ENCODE measurements at regions not wholly inside any gene's neighbourhood (a gene's known extent, or its start where the extent isn't known, plus 50 kb on each side); places are given as distances from the start of the nearest gene placed in this dataset.
A peak's percentile ranks its signal among the peaks of the same experiment; 100 is the strongest.

DNA sequence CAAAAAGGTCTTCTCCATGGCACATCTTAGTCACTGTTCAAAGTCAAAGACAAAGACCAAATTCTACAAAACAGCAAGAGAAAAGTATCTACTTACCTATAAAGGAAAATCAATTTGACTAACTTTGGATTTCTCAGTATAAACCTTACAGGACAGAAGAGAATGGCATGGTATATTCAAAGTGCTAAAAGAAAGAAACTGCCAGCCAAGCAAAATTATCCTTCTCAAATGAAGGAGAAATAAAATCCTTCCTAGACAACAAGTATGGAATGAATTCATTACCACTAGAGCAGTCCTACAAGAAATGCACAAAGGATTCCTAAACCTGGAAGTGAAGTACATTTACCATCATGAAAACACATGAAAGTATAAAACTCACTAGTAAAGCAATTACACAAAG lies 235.5 kb downstream of the STK31 start:
- peaks cover 5% of the 10 kb centered on the region for H3K9me3 Mint-ChIP-seq
- no peaks in the 10 kb centered on the region for H3K4me1 Mint-ChIP-seq
- no peak for DNase-seq

DNA sequence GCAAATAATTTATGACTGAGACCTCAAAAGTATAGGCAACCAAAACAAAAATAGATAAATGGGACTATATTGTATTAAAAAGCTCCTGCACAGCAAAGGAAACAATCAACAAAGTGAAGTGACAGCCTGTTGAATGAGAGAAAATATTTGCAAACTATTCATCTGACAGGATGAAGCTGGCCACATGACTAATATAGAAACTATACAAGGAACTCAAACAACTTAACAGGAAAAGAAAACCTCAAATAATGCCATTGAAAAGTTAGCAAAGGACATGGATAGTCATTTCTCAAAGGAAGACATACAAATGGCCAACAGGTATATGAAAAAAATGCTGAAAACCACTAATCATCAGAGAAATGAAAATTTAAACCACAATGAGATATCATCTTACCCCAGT lies 245.1 kb downstream of the STK31 start:
- intact Hi-C loops (cut with micrococcal nuclease) = no loop called here
- H3K27ac Mint-ChIP-seq = no peak overlapping the region
- no peak for DNase-seq
- no peaks in the 10 kb centered on the region for H3K4me1 Mint-ChIP-seq
- H3K4me3 Mint-ChIP-seq = no peak overlapping the region
- peaks cover 2% of the 10 kb centered on the region for H3K27me3 Mint-ChIP-seq
- no peaks in the 10 kb centered on the region for H3K9me3 Mint-ChIP-seq
- no peaks in the 10 kb centered on the region for H3K36me3 Mint-ChIP-seq (ENCODE audit: low read depth)

More for the DNA sequence above, 235.5 kb downstream of the STK31 start:
- intact Hi-C loops (cut with micrococcal nuclease) = no loop called here
- no peak overlapping the region for H3K27ac Mint-ChIP-seq
- H3K27me3 Mint-ChIP-seq = peaks cover 3% of the 10 kb centered on the region
- no peak overlapping the region for H3K4me3 Mint-ChIP-seq
- H3K36me3 Mint-ChIP-seq (ENCODE audit: low read depth) = peaks cover 2% of the 10 kb centered on the region

DNA sequence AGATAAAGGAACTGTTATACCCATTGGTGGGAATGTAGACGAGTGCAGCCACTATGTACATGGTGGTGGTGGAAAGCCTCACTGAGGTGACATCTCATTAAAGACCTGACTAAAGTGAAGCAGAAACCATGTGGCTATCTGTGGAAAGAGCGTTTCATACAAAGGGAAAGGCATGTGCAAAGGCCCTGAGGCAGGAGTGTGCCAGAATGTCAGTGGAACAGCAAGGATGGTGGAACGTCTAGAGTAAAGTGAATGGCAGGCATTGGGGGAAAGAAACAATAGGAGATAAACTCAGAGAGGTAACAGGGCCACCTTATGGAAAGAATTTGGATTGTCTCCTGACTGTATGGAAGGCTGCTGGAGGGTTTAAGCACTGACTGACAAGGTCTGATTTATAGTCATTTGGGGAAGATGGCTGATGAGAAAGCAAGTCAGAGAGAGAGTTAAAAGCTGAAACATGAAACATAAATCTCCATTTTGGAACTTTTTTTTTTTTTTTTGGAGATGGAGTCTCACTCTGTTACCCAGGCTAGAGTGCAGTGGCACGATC lies 245.7 kb downstream of the STK31 start:
- no peak for DNase-seq
- H3K4me3 Mint-ChIP-seq = no peak overlapping the region
- H3K27me3 Mint-ChIP-seq = peaks cover 2% of the 10 kb centered on the region
- intact Hi-C loops (cut with micrococcal nuclease) = no loop called here
- no peaks in the 10 kb centered on the region for H3K36me3 Mint-ChIP-seq (ENCODE audit: low read depth)
- no peaks in the 10 kb centered on the region for H3K4me1 Mint-ChIP-seq
- no peaks in the 10 kb centered on the region for H3K9me3 Mint-ChIP-seq
- no peak overlapping the region for H3K27ac Mint-ChIP-seq

DNA sequence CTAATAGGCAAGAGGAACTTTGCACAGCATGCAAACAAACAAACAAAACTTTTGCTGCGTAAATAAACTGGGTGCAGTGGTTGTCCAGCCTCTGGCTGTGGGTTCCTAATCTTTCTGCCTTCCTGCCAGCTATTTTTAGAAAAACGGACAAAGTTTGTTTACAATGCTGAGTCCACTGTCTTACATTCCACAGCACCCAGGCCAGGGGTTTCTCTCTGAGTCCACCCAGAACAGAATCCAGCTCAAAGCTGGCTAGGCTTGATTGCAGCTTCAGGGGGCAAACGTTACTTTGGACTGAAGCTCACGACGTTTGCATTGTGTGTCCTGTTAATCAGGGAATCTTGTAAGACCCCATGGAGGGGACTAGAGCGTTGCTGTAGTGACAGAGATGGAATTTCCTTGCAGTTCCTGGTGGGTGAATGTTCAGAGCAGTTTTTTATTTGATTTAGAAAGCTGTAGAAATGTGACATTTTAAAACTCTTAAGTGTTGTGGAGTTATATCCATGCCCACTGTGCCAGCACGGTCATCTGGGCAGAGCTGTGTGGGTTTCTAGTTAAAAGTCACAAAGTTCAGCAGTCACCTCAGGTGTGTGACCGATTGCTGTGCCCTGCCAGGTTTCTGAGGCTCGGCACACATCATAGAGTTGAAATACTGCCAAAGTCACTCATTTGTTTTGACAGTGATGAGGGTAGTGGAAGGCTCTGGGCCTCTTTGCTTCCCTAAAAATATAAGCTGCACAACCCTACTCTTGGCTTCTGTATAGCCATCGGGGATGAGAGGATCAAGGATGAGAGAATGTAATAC lies 247.0 kb downstream of the STK31 start:
- Mint-ChIP-seq H3K9me3 (no peaks in the 10 kb centered on the region), H3K4me3 (no peak overlapping the region), H3K27ac (no peak overlapping the region), H3K4me1 (no peaks in the 10 kb centered on the region), H3K36me3 (ENCODE audit: low read depth) (no peaks in the 10 kb centered on the region), H3K27me3 (peaks cover 2% of the 10 kb centered on the region)
- intact Hi-C loops (cut with micrococcal nuclease) = no loop called here
- DNase-seq = no peak

DNA sequence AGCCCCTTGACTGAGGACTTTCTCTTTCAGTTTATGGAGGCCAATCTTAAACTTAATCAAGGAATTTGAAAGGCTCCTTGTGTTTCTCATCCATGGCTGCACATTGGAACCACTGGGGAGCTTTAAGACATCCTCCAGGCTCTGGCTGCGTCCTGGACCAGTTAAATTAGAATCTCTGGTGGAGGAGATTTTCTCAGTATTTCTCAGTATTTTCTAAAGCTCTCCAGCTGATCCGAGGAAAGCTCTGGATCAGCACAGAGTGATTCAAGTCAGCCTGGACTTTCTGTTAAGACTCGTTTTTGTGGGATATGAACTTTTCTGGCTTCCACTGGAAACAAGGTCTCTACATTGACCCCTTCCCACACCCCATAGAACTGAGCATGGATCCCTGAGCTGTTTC lies 249.8 kb downstream of the STK31 start:
- Mint-ChIP-seq H3K36me3 (ENCODE audit: low read depth) (no peaks in the 10 kb centered on the region), H3K4me1 (no peaks in the 10 kb centered on the region), H3K27ac (no peak overlapping the region), H3K4me3 (no peak overlapping the region), H3K9me3 (no peaks in the 10 kb centered on the region), H3K27me3 (peaks cover 2% of the 10 kb centered on the region)
- DNase-seq = no peak
- intact Hi-C loops (cut with micrococcal nuclease) = no loop called here

DNA sequence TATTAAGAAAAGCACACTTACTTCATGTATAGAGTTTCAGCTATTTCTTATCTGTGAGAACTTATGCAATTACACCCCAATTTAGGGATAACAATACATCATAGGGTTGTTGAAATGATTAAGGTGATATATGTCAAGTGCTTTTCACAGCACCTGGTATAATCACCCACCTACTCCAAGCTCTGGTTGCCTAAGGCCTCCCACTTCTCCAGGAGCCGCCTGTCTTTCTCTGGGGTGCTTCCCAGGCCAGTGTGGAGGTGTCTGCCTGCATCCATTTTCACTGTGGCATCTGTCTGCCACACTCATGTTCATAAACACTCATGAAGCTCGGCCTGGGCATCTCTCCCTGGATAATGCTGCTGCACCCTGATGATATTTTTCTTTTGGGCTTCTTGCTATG lies 250.3 kb downstream of the STK31 start:
- H3K9me3 Mint-ChIP-seq = no peaks in the 10 kb centered on the region
- H3K27ac Mint-ChIP-seq = no peak overlapping the region
- H3K36me3 Mint-ChIP-seq (ENCODE audit: low read depth) = no peaks in the 10 kb centered on the region
- no peak overlapping the region for H3K4me3 Mint-ChIP-seq
- intact Hi-C loops (cut with micrococcal nuclease) = no loop called here
- no peak for DNase-seq
- H3K4me1 Mint-ChIP-seq = no peaks in the 10 kb centered on the region
- peaks cover 2% of the 10 kb centered on the region for H3K27me3 Mint-ChIP-seq

DNA sequence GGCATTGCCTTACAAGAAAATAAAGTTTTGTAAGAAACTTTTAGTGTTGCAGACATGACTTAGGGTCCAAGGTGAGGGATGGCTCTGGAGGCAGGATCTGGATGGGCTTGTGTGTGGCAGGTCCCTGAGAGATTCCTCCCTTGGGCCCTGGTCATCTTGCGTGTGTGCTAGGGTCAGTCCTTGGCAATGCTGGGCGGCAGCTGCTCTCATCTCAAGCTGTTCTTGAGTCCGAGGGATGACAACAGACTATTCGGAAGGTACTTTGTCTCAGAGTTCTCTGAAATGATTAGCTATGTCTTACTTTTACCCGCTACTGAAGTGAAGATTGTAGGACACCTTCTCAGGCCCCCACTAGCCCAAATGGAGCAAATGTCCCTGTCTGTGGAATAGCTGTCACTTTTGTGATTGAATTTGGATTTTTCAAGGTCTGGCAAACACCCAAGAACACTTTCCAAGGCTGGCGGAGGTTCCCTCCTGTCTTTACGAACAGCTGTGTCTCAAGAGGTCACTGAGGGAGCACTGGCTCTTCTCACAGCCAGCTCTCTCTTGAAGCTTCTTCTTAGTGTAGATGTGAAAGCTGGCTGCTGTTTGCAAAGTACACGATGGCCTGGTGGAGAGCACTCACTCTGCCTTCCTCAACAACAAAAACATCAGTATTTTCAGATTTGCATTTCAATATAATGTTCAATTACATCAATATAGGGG lies 253.6 kb downstream of the STK31 start:
- intact Hi-C loops (cut with micrococcal nuclease) = no loop called here
- Mint-ChIP-seq H3K27me3 (peaks cover 2% of the 10 kb centered on the region), H3K4me1 (peaks cover 9% of the 10 kb centered on the region), H3K4me3 (no peak overlapping the region), H3K36me3 (ENCODE audit: low read depth) (no peaks in the 10 kb centered on the region), H3K9me3 (peaks cover 4% of the 10 kb centered on the region), H3K27ac (no peak overlapping the region)
- no peak for DNase-seq

DNA sequence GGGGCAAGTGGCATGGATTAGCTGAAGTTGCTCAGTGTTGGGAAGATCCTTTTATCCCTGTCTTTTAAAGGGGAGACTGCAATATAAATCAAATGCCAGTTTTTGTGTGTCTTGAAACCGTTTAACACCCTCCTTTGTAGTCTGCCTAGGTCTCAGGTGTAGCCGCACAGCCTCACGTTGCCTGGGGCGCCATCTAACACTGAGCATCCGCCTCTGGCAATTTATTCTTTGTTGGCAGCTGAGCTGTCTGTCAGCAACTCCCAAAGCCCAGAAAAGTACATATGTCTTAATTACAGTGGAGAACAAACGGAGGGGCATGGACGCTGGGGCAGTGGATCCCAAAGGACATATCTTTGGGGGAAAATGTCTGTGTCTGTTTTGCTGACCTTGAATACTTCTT lies 254.7 kb downstream of the STK31 start:
- no peaks in the 10 kb centered on the region for H3K36me3 Mint-ChIP-seq (ENCODE audit: low read depth)
- H3K27ac Mint-ChIP-seq = no peak overlapping the region
- H3K4me1 Mint-ChIP-seq = peaks cover 9% of the 10 kb centered on the region
- intact Hi-C loops (cut with micrococcal nuclease) = no loop called here
- no peak overlapping the region for H3K4me3 Mint-ChIP-seq
- H3K27me3 Mint-ChIP-seq = peaks cover 2% of the 10 kb centered on the region
- H3K9me3 Mint-ChIP-seq = peaks cover 4% of the 10 kb centered on the region
- no peak for DNase-seq

DNA sequence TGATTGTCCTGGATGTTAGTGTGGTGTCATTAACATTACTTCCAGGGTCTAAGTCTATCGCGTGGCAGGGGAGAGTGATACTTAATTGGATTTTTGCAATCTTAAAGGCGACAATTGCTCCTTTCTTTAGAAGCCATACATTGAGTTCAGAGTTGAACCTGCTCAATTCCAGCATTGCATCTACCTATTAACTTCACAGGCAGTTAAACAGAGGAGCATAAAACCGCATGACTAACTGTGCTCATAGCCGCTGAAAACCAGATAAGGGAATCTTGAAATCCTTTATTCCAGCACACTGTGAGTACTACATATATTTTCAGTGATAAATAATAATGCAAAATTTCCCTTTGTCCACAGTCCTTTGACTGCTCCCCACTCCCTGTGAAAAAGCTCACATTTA lies 255.3 kb downstream of the STK31 start:
- no peak for DNase-seq
- no peaks in the 10 kb centered on the region for H3K36me3 Mint-ChIP-seq (ENCODE audit: low read depth)
- H3K27ac Mint-ChIP-seq = no peak overlapping the region
- peaks cover 9% of the 10 kb centered on the region for H3K4me1 Mint-ChIP-seq
- H3K9me3 Mint-ChIP-seq = peaks cover 4% of the 10 kb centered on the region
- no peaks in the 10 kb centered on the region for H3K27me3 Mint-ChIP-seq
- H3K4me3 Mint-ChIP-seq = no peak overlapping the region
- intact Hi-C loops (cut with micrococcal nuclease) = no loop called here

DNA sequence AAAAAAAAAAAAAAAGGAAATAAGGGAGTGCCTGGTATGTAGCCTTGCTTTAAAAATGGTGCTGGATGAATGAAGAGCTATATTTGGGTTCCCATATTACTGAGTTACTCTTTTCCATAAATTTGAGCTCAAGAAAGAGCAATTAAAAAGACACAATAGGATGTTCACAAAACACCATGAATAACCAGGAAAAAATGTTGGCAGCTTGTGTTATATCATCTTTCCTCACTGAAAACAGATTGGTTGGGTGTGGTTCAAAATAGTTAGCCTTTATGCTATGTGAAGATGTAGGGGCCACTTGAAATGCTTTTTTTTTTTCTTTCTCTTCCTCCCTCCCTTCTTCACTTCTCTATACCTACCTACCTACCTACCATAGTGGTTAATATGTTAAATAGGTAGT lies 256.9 kb downstream of the STK31 start:
- H3K27me3 Mint-ChIP-seq = no peaks in the 10 kb centered on the region
- H3K4me1 Mint-ChIP-seq = peaks cover 9% of the 10 kb centered on the region
- no peak overlapping the region for H3K27ac Mint-ChIP-seq

DNA sequence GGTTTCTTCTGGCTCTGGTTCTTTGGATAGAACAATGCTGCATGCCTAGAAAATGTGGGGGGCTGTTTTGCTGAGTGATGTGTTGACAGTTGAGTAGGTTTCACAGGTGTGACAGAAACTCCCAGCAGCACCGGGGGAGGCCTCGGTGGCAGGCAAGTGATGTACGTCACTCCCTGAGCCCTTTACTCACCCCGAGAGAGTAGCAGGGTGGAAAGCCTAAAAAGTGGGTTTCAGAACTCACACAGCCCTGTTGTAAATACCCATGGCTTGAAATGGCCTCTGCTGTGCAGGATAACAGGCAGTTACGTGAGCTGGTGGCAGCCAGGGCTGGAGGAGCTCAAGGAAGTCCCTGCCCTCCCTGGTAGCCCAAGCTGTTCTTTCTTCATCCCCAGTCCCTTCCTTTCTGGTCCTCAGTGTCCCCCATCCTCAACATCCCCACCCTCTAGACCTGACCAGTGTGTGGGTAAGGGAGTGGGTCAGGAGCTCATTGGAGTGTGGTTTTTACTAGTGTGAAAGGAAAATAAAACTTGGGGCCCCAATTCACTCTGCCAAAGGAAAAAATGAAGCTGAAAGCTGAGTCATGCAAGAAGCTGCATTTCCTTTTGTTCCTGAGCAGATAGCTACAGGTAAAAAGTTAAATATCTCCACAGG lies 258.1 kb downstream of the STK31 start:
- H3K9me3 Mint-ChIP-seq = peaks cover 4% of the 10 kb centered on the region
- no peak overlapping the region for H3K4me3 Mint-ChIP-seq
- H3K4me1 Mint-ChIP-seq = peaks cover 9% of the 10 kb centered on the region
- no peaks in the 10 kb centered on the region for H3K27me3 Mint-ChIP-seq
- intact Hi-C loops (cut with micrococcal nuclease) = loop anchor here (2.0 kb wide), 1 partner anchor 73 kb away; no protein-coding TSS in a partner anchor
- DNase-seq = peak; percentile 58
- no peaks in the 10 kb centered on the region for H3K36me3 Mint-ChIP-seq (ENCODE audit: low read depth)
- peak overlapping the region; percentile 71 for H3K27ac Mint-ChIP-seq

More for the DNA sequence above, 256.9 kb downstream of the STK31 start:
- Mint-ChIP-seq H3K9me3 (peaks cover 4% of the 10 kb centered on the region), H3K4me3 (no peak overlapping the region), H3K36me3 (ENCODE audit: low read depth) (no peaks in the 10 kb centered on the region)
- no peak for DNase-seq
- intact Hi-C loops (cut with micrococcal nuclease) = no loop called here

DNA sequence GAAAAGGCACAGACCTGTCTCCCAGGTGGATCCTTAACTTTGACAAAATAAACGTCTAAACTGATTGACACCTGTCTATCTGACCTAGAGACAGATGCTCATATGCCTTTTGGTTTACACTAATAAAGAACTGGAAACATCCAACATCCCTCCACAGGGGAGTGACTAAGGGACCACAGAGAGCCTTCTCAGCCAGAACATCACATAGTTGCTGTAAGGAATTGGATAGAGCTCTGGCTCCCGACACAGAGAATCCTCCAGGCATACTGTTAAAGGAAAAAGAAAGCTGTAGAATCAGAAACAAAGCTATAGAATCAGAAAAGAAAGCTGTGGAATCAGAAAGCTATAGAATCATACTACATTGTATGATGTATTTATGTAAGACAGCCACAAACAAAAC lies 258.8 kb downstream of the STK31 start:
- Mint-ChIP-seq H3K27ac (peak overlapping the region; percentile 79), H3K9me3 (peaks cover 4% of the 10 kb centered on the region)

DNA sequence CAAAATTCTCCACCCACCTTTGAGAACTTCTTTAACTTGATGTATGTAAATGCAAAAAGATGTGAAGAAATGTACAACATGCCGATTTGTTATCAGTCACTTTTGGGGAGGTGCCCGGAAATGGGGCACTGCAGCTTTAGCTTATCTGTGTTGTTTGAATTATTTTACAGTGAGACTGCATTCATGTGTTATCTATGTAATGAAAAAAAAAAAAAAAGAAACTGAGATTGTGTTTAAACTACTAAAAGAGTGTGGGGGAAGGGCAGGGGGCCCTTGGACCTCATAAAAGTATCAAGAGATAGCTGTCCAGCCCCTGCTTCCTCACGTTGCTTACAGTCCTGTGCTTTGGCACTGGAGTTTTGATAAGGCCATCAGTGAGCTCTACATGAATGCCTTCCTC lies 259.4 kb downstream of the STK31 start:
- Mint-ChIP-seq H3K27ac (no peak overlapping the region), H3K4me1 (peaks cover 9% of the 10 kb centered on the region), H3K4me3 (no peak overlapping the region), H3K36me3 (ENCODE audit: low read depth) (no peaks in the 10 kb centered on the region), H3K9me3 (peaks cover 4% of the 10 kb centered on the region), H3K27me3 (peaks cover 2% of the 10 kb centered on the region)
- DNase-seq = no peak
- intact Hi-C loops (cut with micrococcal nuclease) = loop anchor here (2.0 kb wide), 1 partner anchor 75 kb away; no protein-coding TSS in a partner anchor

More for the DNA sequence above, 258.8 kb downstream of the STK31 start:
- Mint-ChIP-seq H3K4me3 (no peak overlapping the region), H3K27me3 (peaks cover under 1% of the 10 kb centered on the region), H3K4me1 (peaks cover 9% of the 10 kb centered on the region), H3K36me3 (ENCODE audit: low read depth) (no peaks in the 10 kb centered on the region)
- DNase-seq = no peak
- intact Hi-C loops (cut with micrococcal nuclease) = loop anchor here (2.0 kb wide), 1 partner anchor 74 kb away; no protein-coding TSS in a partner anchor

DNA sequence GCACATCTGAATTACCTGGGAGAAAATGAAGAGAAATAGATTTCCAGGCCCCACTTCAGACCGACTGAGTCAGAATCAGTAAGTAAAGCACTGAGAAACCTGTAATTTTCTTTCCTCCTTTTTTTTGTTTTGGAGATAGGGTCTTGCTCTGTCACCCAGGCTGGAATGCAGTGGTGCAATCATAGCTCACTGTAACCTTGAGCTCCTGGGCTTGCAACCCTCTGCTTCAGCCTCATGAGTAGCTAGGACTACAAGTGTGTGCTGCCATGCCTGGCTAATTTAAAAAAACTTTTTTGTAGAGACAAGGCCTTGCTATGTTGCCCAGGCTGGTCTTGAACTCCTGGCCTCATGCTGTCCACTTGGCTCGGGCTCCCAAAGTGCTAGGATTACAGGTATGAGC lies 260.2 kb downstream of the STK31 start:
- intact Hi-C loops (cut with micrococcal nuclease) = no loop called here
- Mint-ChIP-seq H3K4me1 (peaks cover 9% of the 10 kb centered on the region), H3K27ac (no peak overlapping the region), H3K27me3 (peaks cover 2% of the 10 kb centered on the region), H3K36me3 (ENCODE audit: low read depth) (no peaks in the 10 kb centered on the region), H3K9me3 (peaks cover 4% of the 10 kb centered on the region), H3K4me3 (no peak overlapping the region)
- DNase-seq = no peak

Data from activated CD4-positive, alpha-beta T cell treated with anti-CD3 and anti-CD28 coated beads, Interleukin-2, amount 10 ng/mL, durations not matched to agents 24 days and 14 days (primary cell).